ENCODE measurements at regions not wholly inside any gene's neighbourhood (a gene's known extent, or its start where the extent isn't known, plus 50 kb on each side); places are given as distances from the start of the nearest gene placed in this dataset.
"Not testable (repeated sequence)": the region's sequence is repeated elsewhere in the genome, so short reads cannot be mapped to it uniquely, and the experiment has no call there.

DNA sequence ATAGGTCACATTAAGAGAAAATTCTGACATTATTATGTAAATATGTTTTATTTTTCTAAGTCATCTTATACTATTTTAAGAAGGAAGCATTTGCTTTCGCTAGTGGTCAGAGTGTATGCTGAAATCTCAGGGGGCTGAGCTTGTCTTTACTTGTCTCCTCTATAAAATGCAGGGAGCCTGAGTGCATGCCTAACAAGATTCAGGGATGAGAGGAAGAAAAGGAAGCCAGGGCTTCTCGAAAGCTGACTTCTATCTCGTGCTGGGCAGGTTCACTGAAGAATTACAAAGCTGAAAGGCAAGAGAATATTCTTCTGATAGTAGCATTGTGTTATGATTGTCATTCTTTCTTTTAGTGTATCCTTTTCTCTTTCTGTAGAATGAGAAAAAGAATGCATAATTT is 467.4 kb downstream of the SOX11 start:
- DNase-seq: no peak

DNA sequence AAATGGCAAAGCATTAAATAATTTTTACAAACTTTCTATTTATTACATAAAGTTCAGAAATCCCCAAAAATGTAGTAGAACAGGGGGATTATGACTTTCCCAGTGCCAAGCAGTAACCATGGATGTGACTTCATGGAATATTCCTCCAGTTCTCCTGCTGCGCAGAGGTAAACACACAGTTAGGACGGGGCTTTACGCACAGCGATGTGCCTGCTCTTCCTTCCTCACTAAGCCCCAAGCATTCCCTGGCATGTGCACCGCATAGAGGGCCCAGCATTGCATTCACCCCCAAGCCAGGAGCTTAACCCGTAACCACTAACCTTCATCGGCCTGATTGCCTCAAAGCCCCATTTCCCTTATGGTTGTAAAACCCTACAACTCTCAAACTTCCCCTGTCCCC is 471.7 kb downstream of the SOX11 start:
- no peak for DNase-seq

DNA sequence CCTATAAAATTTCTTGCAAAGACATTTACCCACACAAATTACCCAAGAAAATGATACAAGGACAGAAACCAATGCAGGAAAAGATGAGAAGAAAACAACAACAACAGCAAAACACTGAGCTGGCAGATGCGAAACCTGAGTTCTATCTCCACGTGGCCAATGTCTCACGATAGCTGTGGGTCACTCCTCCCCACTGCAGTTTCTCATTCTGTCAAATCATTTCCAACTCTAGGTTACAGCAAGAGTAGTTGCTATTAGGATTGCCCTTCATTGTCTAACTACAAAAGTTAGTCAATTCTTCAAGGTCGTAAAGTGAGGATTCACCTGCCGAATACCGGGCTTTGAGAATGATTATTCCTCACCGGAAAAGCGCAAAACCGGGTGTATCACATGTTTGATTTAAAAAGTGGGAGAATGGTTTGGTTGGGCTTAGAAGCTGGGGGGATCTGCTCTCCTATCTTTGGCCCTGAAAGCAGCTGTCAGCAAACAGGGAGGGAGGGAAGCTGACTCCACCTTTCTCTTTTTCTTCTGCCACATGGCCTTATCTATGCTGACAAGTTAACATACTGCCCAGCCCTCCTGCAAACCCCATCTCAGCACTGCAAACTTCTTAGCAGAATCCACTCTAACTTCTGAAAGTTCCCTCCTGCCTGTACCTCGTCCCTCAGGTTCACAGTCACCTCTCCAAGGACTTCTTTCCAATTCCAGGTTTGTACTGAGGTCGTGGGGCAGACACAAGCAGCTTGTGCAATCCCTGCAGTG is 473.0 kb downstream of the SOX11 start:
- DNase-seq: no peak

DNA sequence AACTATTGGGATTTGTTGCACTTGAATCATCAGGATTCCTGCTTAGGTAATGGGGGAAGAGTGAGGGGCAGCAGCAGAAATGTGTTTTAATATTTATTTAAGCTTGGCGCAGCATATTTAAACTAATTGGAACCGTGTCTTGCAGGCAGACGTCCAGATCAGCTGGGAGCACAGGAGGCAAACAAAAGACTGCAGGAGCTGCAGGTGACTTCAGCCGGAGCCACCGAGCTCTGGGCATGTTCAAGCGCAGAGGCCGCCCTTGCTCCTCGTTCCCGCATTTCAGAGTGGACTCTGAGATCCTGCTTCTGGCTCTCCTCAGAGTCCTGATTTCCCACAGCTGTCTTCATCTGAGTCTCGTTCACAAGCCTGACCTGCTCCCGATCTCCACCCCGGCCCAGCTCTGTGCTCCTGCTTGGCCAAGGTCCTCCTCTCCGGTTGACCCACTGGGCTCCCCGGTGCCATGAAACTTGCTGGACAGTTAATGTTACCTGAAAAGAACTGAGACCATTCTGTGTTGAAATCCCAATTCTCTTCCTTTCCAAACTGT is 475.5 kb downstream of the SOX11 start:
- no peak for DNase-seq

DNA sequence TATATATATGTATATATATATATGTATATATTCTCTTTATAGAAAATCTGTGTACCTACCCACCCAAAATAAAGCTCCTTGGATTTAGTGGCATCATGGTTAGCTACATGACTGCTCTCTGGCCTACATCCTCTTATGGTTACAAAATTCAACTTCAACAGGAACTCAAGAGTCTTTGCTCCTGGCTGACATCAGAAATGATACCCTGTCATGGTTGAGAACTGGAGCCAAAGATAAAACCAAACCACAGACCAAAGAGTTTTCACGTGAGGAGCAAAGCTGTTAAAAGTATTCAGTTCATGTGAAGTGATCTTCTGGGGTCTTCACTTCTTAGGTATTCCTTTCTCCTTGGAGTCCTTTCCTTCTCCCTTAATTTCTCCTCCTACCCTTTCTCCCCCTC is 476.3 kb downstream of the SOX11 start:
- no peak for DNase-seq

DNA sequence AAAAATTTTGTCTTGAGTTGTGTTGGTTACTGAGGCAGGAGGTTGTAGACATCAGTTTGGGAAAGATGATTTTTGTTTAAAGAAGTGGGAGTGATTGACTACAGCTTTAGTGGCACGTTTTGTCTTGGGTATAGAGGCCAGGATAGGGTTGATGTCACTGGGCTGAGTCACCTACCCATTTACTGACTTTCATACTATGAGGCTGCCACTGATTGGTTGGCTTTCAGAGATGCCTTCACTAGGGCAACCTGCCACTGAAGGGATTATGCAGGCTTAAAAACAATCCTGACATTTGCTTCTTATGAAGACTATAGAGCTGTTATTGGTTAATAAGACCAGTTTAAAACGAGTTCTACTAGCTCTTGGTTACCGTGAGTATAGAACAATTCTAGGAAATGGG is 479.1 kb downstream of the SOX11 start:
- DNase-seq: no peak

DNA sequence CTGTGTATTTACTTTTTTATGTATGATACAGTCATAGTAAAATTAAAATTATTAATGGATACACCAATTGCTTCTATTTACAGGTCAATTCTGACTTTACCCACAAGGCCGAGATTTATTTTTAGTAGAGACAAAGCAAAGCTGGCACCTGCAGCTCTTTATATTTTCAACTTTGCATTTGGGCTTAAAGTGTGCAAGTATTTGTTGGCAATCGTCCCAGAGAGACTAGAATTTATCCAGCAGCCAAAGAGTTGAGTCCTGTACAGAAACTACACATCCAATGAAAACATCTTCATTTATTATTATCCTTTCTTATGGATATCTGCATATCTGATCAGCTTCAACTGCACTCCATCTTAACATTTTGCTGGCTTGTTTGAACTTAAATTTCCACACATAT is 485.6 kb downstream of the SOX11 start:
- DNase-seq: no peak

DNA sequence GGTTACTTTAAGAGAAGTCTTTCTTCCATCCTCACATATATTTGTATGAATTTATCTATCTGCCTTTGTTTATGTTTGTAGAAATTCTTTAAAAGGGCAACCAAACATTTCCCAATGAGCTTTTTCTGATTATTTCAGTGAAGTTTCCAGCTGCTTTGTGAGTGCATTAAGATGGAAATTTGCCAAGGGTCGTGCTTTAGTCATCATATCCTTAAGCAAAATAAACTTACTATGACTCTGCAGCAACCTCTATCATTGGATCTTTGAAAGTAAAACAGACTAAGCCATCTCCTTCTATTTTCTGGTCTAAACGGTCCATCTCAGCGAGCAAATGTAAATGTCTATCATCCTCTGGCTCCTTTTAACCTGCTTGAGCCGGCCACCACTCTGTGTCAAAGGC is 489.3 kb downstream of the SOX11 start:
- no peak for DNase-seq

DNA sequence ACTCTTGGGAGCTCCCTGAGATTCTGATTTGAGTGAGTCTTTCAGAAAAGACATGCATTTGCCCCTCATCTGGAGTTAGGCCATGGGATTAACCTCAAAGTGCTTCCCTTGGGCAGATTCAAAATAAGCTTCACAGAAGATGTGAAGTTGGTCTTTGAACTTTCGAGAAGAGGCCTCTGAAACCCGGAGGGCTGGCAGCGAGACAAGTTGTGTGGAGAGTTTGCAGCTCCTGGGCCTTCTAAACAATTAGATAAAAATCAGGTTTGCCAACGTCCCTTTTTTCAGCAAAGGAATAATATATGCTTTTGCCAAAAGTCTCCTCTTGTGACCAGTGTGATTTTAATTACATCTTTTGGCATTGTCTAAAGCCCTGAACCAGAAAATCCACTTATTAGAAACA is 489.7 kb downstream of the SOX11 start:
- DNase-seq: no peak

DNA sequence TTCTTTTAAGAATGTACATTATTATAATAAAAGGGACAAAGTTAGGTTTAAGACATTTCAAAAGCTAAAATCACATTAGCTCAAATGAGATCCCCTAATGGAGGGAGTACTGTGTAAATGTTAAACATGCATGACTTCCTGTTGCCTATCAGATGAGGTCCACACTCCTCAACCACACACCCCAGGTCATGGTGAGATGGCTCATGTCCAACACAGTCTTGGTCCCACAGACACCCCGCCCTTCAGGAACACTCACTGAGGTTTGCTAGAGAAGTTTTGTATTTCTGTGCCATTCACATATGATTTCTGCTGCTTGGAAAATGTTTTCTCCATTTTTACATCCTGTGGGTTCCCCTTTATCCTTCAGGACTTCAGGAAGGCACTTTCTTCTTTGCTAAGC is 491.0 kb downstream of the SOX11 start:
- no peak for DNase-seq

DNA sequence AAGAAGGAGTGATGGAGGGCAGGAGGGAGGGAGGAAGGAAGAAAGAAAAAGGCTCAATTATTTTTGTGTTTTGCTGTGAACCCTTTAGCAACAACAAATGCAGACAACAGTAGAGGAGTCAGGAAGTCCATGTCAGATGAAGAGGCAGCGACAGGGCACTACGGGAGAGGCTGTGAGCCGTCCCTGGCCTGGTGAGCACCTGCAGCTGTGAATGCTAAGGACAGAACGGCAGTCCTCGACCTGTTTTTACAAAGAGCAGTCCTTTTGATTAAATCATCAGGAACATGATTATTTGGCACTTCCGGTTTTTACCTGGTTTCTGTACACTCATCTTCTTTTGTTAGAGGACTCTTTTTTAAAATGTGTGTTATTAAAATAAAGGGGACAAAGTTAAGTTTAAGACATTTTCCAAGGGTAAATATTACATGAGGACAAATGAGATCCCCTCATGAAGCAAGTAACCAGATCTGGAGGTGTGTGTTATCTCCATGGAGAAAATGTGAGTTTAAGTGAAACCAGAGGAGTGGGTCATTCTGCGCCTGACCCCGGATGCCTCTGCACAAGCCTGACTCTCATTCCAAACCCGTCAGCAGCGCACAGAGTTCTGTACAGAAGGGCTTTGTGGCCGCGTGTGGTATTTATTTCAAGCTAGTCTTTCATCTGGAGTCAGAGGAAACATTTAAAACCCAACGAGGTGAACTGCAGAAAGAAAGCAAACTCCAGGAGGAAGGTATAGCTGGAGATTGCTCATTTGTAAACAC is 492.5 kb downstream of the SOX11 start:
- peak; percentile 15 for DNase-seq

DNA sequence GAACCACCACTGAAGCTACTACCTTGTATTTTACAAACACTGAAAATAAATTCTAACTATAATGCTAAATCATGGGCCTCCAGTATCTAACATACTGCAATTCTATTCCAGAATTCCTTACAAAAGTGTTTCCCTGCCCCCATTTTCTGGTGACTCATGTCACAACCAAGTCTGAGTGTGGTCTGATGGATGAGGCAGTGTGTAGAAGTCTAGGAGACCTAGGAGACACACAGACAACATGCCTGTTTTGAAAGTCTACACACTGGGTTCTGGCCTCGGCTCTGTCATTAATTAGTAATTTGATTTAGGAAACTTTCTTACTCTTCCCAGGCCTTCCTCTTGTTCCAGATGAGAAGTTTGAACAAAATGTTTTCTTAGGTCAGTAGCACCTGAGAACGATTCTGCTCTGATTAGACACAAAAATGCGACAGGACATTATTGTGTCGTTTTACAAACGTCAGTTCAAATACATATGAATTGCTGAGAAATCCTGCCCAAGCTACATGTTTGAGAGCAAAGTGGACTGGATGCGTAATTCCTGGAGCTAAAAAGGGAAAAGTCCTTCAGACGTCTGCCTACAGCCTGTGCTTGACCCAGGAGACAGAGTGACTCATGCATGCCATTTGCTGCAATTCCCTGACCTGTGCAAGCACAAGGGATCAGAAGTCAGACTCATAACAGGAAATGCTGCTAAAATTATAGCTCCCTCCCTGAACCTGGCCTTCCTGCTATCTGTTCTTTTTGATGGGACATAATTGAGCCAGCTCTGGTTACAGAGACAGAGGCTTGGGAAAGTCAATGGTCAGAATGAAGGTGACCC is 494.4 kb downstream of the SOX11 start:
- DNase-seq: no peak

DNA sequence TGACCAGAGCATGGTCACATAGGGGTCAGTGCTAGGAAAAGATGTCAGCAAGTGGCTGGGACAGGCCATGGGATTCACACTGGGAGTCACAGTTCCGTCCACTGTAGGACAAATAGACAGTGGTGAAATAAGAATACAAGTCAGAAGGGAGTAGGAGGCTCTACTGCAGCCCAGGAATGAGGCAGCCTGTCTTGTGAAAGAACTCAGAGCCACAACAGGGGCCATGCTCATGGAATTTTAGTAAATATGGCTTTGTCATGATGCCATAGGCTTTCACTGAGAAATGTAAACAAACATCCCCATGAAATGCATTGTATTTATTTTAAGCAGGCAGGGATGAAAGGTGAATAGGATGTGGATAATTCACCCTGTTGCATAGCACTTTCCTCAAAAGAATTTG is 504.3 kb downstream of the SOX11 start:
- no peak for DNase-seq

DNA sequence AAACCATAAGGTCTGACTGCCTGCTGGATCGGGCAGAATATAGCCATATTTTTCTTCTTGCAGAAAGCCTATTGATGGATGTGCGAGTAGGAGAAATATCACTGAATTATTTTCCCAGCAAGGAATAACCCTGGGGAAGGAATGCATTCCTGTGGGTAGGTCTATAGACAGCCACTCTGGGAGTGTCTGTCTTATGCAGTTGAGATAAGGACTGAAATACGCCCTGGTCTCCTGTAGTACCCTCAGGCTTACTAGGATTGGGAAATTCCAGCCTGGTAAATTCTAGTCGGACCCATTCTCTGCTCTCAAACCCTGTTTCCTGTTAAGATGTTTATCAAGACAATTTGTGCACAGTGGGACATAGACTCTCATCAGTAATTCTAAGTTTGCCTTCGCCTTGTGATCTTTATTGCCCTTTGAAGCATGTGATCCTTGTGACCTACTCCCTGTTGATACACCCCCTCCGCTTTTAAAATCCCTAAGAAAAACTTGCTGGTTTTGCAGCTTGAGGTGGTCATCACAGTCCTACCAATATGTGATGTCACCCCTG is 506.3 kb downstream of the SOX11 start:
- DNase-seq: not testable (repeated sequence)

DNA sequence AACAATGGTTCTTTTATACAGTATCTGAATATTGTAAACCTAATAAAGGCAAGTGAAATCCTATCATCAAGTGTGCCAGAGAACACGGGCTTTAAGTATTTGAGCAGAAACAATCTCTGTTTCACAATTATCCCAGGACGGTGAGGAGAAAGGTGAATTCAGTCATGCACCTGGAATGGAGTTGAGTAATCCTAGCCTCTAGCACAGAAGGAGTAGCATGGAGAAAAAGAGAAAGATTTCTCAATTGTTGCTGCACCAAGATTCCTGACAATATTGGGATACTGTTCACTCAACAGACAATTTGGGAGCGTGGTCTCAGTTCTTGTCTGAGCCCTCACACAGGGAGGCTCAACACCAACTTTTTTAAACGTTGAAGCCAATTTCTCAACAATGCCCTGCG is 510.6 kb downstream of the SOX11 start:
- DNase-seq: no peak

DNA sequence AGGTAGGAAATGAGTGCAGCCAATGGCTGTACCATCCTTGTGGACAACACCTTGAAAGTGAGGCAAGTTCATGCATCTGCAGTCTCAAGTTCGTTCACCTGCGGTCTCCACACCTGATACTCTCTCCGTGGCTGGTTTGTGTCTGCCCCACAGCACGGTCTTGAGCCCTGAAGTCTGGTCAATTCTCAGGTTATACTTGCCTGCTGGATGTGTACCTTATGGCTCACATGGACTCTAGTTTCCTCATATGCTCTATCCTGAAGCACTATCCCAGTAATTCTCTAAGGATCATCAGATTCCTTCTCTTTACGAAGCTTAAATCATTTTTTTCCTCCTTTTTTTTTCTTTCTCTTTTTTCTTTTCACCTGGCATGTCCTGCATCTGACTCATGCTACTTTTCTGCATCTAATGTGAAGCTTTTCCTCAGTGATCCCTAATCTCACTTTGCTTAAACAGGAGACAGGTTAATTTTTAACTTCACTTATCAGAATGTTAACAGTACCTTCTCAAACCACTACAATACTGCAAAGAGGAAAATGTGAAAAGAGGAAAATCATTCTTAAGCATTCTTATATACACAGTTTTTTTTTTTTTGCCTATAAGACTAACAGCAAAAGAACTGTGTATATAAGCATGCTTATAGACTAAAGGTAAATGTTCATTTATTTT is 511.2 kb downstream of the SOX11 start:
- no peak for DNase-seq

DNA sequence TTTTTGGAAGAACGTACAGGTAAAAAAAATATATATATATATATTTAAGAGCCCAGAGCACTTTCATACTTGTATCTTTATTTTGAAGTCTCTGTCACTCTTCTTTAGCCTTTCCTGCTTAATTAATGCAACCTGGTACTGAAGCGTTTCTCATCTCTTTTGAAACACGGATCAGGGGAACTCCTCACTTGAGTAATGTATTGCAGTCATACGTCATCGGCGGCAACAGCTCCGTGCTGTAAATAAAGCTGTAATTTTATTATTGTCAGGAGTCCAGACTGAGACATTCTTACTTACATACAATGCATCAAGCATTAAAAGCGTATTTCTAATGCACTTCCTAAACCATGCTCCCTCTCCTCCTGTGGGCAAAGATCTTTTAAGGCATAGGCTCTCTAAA is 514.7 kb downstream of the SOX11 start:
- no peak for DNase-seq

DNA sequence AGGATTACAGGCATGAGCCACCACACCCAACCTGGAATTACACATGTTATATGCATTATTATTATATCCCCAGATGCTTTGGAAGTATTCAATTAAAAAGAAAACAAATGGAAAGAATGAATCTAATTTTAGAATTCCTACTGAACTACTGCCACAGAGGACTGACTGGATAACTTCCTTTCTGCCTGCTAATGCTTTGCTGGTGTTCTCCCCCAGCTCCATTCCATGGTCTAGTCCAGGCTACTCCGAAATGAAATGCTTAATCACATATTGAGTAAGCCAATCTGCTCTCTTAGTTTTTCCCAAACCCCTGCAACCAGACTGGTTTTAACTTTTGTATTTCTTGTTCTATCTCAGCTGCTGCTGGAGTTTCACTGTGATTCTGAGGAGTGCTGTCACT is 519.1 kb downstream of the SOX11 start:
- DNase-seq: no peak

DNA sequence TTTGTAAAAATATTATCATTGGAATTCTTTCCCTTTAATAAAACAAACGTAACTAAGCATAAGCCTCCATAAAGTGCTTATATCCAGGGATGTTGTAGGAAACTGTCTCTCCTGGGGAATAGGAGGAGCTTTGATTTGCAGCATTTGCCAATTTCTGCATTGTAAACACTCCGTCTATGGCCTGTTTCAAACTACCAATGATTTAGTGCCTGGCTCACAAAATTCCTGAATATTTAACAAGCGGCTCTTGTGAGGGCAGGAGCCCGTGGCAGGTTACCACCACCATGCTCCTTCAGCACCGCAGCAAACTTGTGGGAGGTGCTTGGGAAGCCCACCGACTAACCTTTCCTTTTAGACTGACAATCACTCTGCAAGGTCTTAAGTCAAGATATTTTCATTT is 520.3 kb downstream of the SOX11 start:
- no peak for DNase-seq

DNA sequence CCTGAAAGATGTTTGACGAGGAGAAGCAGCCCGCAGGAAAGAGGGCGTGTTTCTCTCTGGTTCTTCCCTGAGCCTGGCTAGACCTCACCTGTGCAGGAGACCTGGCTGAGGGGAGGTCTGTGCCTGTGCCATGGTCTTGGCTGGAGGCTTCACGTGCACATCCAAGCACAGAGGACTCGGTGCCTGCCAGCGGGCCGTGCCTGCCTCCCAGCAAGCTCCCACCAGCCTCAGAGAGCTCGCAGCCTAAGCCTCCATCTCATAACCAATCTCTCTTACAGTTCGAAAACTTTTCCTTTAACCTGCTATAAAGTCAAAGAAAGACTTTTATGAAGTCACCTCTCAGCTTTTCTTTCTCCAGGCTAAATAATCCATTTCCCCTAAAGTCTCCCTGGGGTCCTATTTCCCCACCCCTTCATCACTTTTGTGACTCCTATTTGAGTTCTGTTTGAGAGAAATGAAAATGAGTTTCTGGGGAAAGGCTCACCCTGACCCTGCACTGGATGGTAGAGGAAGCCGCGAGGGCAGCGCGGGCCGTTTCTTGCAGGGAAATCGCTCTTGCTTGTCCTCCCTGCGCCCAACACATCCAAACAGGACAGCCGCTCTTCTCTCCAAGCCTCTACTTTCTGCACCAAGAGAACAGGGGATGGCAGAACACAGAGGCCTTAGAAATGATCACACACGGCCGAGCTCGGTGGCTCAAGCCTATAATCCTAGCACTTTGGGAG is 521.0 kb downstream of the SOX11 start:
- DNase-seq: no peak

DNA sequence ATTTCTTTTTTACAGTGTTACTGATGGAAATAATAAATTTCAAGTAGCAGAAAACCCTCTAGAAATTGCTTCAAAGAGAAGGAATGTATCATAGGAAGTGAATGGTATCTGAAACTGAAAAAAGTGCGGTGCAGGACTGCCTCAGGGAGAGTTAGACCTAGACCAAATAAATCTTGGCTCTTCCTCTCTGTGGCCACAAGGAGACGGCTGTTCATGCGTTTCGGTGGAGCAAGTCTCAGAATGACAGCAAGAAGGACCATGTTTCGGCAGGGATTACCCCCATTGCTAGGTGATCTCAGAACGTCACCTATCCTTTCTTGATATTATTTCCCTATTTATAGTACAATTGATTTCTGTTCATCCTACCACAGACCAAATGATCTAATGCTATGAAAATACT is 522.3 kb downstream of the SOX11 start:
- no peak for DNase-seq

DNA sequence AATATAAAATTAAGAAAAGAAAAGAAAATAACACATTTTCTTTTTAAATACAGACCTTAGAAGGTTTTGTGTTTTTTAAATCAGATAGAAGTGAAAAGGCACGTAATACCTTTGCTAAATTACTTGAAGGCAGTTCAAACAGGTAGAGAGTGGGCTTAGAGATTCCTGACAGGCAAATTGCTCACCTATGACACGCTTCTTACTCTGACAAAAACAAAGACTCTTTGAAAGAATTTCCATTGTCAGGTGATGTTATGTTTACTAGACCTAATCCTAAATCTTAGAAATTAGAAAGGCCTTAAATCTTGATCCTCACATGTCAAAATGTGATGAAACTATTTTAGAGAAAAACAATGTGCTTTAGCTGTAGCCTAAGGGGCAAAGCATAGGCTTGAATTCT is 522.9 kb downstream of the SOX11 start:
- DNase-seq: no peak
